ENCODE measurements at regions not wholly inside any gene's neighbourhood (a gene's known extent, or its start where the extent isn't known, plus 50 kb on each side); places are given as distances from the start of the nearest gene placed in this dataset.

DNA sequence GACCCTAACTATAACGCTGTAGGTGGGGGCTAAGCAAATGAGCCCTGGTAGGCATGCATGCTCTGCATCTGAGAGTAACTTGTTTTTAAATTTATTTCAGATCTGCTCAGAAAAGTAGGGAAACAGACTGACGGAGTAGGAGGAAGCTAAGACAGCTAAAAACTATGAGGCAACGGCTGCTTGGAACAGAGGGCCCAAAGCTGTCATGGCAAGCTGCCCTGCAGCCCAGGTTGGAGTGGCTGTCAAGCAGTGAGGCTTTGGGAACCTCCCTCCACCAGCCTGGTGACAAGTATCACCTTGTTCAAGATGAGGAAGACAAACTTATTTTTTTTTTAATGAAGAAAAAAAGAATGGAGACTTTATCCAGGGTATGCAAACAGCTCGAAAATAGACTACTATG, 439.8 kb downstream of the NLGN4X start:
- H3K36me3 ChIP-seq (ENCODE audit: control insufficient read depth in 2 of 2, extremely low read depth in 1 of 2, insufficient read depth in 2 of 2, low read length in 2 of 2), result no peaks in the 10 kb centered on the region
- H2AFZ ChIP-seq (ENCODE audit: low read depth, low read length), result no peak overlapping the region
- H3K27me3 ChIP-seq (ENCODE audit: control insufficient read depth in 2 of 2, insufficient read depth in 2 of 2, low read length in 2 of 2), result no peaks in the 10 kb centered on the region
- H3K9ac ChIP-seq (replicated peaks; ENCODE audit: extremely low read depth, insufficient read depth, low read length), result no peak overlapping the region
- H3K4me3 ChIP-seq (replicated peaks in 1 of 3; ENCODE audit: insufficient read depth in 1 of 3, low read depth in 1 of 3, low read length in 3 of 3), result no peak overlapping the region
- no peak overlapping the region for H3K4me2 ChIP-seq (ENCODE audit: insufficient read depth, low read length)
- no peaks in the 10 kb centered on the region for H4K20me1 ChIP-seq (replicated peaks; ENCODE audit: control insufficient read depth, extremely low read depth, insufficient read depth, low read length)
- no peaks in the 10 kb centered on the region for H3K9me3 ChIP-seq (replicated peaks; ENCODE audit: control insufficient read depth, insufficient read depth, low read length)
- no peak for TF ChIP-seq POLR2A (IDR thresholded peaks at IDR 0.05; ENCODE audit: low read depth, low read length)
- TF ChIP-seq FOS (IDR thresholded peaks at IDR 0.05; ENCODE audit: borderline replicate concordance, insufficient read depth, low read length), result no peak
- TF ChIP-seq JUN (IDR thresholded peaks at IDR 0.05; ENCODE audit: borderline replicate concordance, insufficient read depth, insufficient read length, low read depth), result no peak
- TF ChIP-seq, protein P1, sequence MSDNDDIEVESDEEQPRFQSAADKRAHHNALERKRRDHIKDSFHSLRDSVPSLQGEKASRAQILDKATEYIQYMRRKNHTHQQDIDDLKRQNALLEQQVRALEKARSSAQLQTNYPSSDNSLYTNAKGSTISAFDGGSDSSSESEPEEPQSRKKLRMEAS (IDR thresholded peaks at IDR 0.05; ENCODE audit: insufficient read depth, insufficient read length), result no peak
- TF ChIP-seq EZH2 (IDR thresholded peaks at IDR 0.05; ENCODE audit: borderline replicate concordance, low read depth, low read length, severe bottlenecking), result no peak
- TF ChIP-seq POLR2AphosphoS5 (IDR thresholded peaks at IDR 0.05; ENCODE audit: insufficient read depth, low read depth, low read length), result no peak
- no peak for TF ChIP-seq MYC (IDR thresholded peaks at IDR 0.05; ENCODE audit: low read depth, low read length)
- intact Hi-C loops (cut with micrococcal nuclease), result no loop called here
- DNase-seq (ENCODE audit: low read depth, low spot score) (no peak), FAIRE-seq (no peak)
- H3K27ac ChIP-seq (ENCODE audit: insufficient read depth, low read depth, low read length), result no peak overlapping the region
- no peaks in the 10 kb centered on the region for H3K4me1 ChIP-seq (ENCODE audit: control insufficient read depth, extremely low read depth, insufficient read depth, low read length)
- CTCF ChIA-PET, result no interaction called here
- POLR2A ChIA-PET, result no interaction called here
- H3K79me2 ChIP-seq (ENCODE audit: control insufficient read depth, insufficient read depth, low read length), result no peaks in the 10 kb centered on the region
- no TSS peak for BruUV-seq (replicated peaks)
- no peaks in the 10 kb centered on the region for H3K9me1 ChIP-seq (replicated peaks; ENCODE audit: control insufficient read depth, extremely low read depth, insufficient read depth, low read length)
- dilution Hi-C loops (cut with MboI; ENCODE audit: extremely low pct_ligation_motif_present, low sequenced_read_pairs), result no loop called here

DNA sequence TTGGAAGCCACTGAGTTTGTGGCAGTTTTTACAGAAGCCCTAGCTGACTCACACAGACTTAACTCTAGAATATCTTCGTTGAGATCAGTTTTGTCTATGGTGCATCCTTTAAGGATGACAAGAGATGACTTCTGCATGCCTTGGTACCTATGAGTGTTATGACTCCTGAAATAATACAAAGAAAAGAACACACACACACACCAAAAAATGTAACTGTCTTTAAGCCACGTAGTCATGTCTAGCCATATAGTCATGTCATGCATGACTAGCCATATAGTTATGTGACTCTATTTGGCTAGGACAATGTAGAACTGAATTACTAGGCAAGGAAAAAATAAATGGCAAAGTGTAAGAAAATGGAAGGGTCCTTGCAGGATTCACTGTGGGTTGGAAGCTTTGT, 447.8 kb downstream of the NLGN4X start:
- no peak overlapping the region for H3K4me3 ChIP-seq (replicated peaks in 1 of 3; ENCODE audit: insufficient read depth in 1 of 3, low read depth in 1 of 3, low read length in 3 of 3)
- DNase-seq (ENCODE audit: low read depth, low spot score), result no peak
- H3K4me1 ChIP-seq (ENCODE audit: control insufficient read depth, extremely low read depth, insufficient read depth, low read length), result no peaks in the 10 kb centered on the region
- H4K20me1 ChIP-seq (replicated peaks; ENCODE audit: control insufficient read depth, extremely low read depth, insufficient read depth, low read length), result no peaks in the 10 kb centered on the region
- ChIA-PET CTCF (no interaction called here), POLR2A (no interaction called here)
- BruUV-seq (replicated peaks), result no TSS peak
- no peaks in the 10 kb centered on the region for H3K79me2 ChIP-seq (ENCODE audit: control insufficient read depth, insufficient read depth, low read length)
- no peaks in the 10 kb centered on the region for H3K27me3 ChIP-seq (ENCODE audit: control insufficient read depth in 2 of 2, insufficient read depth in 2 of 2, low read length in 2 of 2)
- no peak overlapping the region for H3K9ac ChIP-seq (replicated peaks; ENCODE audit: extremely low read depth, insufficient read depth, low read length)
- H3K36me3 ChIP-seq (ENCODE audit: control insufficient read depth in 2 of 2, extremely low read depth in 1 of 2, insufficient read depth in 2 of 2, low read length in 2 of 2), result no peaks in the 10 kb centered on the region
- no peak overlapping the region for H3K27ac ChIP-seq (ENCODE audit: insufficient read depth, low read depth, low read length)
- no peak overlapping the region for H3K4me2 ChIP-seq (ENCODE audit: insufficient read depth, low read length)
- intact Hi-C loops (cut with micrococcal nuclease), result no loop called here
- H3K9me1 ChIP-seq (replicated peaks; ENCODE audit: control insufficient read depth, extremely low read depth, insufficient read depth, low read length), result no peaks in the 10 kb centered on the region
- no peak for TF ChIP-seq FOS (IDR thresholded peaks at IDR 0.05; ENCODE audit: borderline replicate concordance, insufficient read depth, low read length)
- TF ChIP-seq POLR2AphosphoS5 (IDR thresholded peaks at IDR 0.05; ENCODE audit: insufficient read depth, low read depth, low read length), result no peak
- no peak for TF ChIP-seq GATA2 (IDR thresholded peaks at IDR 0.05; ENCODE audit: insufficient read depth, insufficient read length, low read depth, low read length)
- no peak for TF ChIP-seq JUN (IDR thresholded peaks at IDR 0.05; ENCODE audit: borderline replicate concordance, insufficient read depth, insufficient read length, low read depth)
- no peak for TF ChIP-seq EZH2 (IDR thresholded peaks at IDR 0.05; ENCODE audit: borderline replicate concordance, low read depth, low read length, severe bottlenecking)
- TF ChIP-seq, protein P2, sequence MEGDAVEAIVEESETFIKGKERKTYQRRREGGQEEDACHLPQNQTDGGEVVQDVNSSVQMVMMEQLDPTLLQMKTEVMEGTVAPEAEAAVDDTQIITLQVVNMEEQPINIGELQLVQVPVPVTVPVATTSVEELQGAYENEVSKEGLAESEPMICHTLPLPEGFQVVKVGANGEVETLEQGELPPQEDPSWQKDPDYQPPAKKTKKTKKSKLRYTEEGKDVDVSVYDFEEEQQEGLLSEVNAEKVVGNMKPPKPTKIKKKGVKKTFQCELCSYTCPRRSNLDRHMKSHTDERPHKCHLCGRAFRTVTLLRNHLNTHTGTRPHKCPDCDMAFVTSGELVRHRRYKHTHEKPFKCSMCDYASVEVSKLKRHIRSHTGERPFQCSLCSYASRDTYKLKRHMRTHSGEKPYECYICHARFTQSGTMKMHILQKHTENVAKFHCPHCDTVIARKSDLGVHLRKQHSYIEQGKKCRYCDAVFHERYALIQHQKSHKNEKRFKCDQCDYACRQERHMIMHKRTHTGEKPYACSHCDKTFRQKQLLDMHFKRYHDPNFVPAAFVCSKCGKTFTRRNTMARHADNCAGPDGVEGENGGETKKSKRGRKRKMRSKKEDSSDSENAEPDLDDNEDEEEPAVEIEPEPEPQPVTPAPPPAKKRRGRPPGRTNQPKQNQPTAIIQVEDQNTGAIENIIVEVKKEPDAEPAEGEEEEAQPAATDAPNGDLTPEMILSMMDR (IDR thresholded peaks at IDR 0.05; ENCODE audit: extremely low read depth in 1 of 2, insufficient read depth in 1 of 2, low read depth in 1 of 2, low read length in 2 of 2), result no peak
- TF ChIP-seq POLR2A (IDR thresholded peaks at IDR 0.05; ENCODE audit: low read depth, low read length), result no peak
- TF ChIP-seq, protein P1 (IDR thresholded peaks at IDR 0.05; ENCODE audit: insufficient read depth, insufficient read length), result no peak
- TF ChIP-seq MYC (IDR thresholded peaks at IDR 0.05; ENCODE audit: low read depth, low read length), result no peak
- no peak overlapping the region for H2AFZ ChIP-seq (ENCODE audit: low read depth, low read length)
- dilution Hi-C loops (cut with MboI; ENCODE audit: extremely low pct_ligation_motif_present, low sequenced_read_pairs), result no loop called here
- H3K9me3 ChIP-seq (replicated peaks; ENCODE audit: control insufficient read depth, insufficient read depth, low read length), result no peaks in the 10 kb centered on the region
- FAIRE-seq, result no peak
